Cerebellar cortex (tissue), 1 donor: ENCODE measurements at regions not wholly inside any gene's neighbourhood (a gene's known extent, or its start where the extent isn't known, plus 50 kb on each side); places are given as distances from the start of the nearest gene placed in this dataset.
"Not testable (repeated sequence)": the region's sequence is repeated elsewhere in the genome, so short reads cannot be mapped to it uniquely, and the experiment has no call there.

Source experiments
- DNase-seq: peaks from one replicate; pipeline ENCODE4 v3.0.0-alpha.2; 2015; ENCODE audit warnings: low spot score

- no peak for DNase-seq
Measured at GRCh38 chr5:158602981-158603380, 496.7 kb downstream of the EBF1 start.

- no peak for DNase-seq
Measured at GRCh38 chr5:158601118-158601517, 498.6 kb downstream of the EBF1 start.

- DNase-seq = no peak
Measured at GRCh38 chr5:158600679-158601078, 499.0 kb downstream of the EBF1 start.

GRCh38 chr5:158599157-158599556, 500.6 kb downstream of the EBF1 start:
- DNase-seq = no peak

GRCh38 chr5:158594595-158595242, 505.0 kb downstream of the EBF1 start:
- no peak for DNase-seq

- no peak for DNase-seq
Measured at GRCh38 chr5:158593925-158594324, 505.8 kb downstream of the EBF1 start.

GRCh38 chr5:158591301-158591863, 508.3 kb downstream of the EBF1 start:
- DNase-seq = no peak

GRCh38 chr5:158590746-158591300, 508.9 kb downstream of the EBF1 start:
- no peak for DNase-seq

- DNase-seq = no peak
Measured at GRCh38 chr5:158589939-158590338, 509.8 kb downstream of the EBF1 start.

- DNase-seq = no peak
Measured at GRCh38 chr5:158588617-158589016, 511.1 kb downstream of the EBF1 start.

- no peak for DNase-seq
Measured at GRCh38 chr5:158586054-158586453, 513.7 kb downstream of the EBF1 start.

GRCh38 chr5:158582669-158583068, 517.0 kb downstream of the EBF1 start:
- DNase-seq = not testable (repeated sequence)

- no peak for DNase-seq
Measured at GRCh38 chr5:158573829-158574228, 525.9 kb downstream of the EBF1 start.

GRCh38 chr5:158570502-158570901, 529.2 kb downstream of the EBF1 start:
- no peak for DNase-seq

GRCh38 chr5:158569534-158569933, 530.2 kb downstream of the EBF1 start:
- no peak for DNase-seq

- DNase-seq = no peak
Measured at GRCh38 chr5:158565017-158565789, 534.5 kb downstream of the EBF1 start.

GRCh38 chr5:158563760-158564390, 535.8 kb downstream of the EBF1 start:
- no peak for DNase-seq

- no peak for DNase-seq
Measured at GRCh38 chr5:158561562-158562190, 538.0 kb downstream of the EBF1 start.

- no peak for DNase-seq
Measured at GRCh38 chr5:158560170-158560569, 539.5 kb downstream of the EBF1 start.

- no peak for DNase-seq
Measured at GRCh38 chr5:158559643-158560042, 540.1 kb downstream of the EBF1 start.

- no peak for DNase-seq
Measured at GRCh38 chr5:158559066-158559465, 540.6 kb downstream of the EBF1 start.

- DNase-seq = no peak
Measured at GRCh38 chr5:158553962-158554336, 545.8 kb downstream of the EBF1 start.
